Loucy (cell line): ENCODE measurements at regions not wholly inside any gene's neighbourhood (a gene's known extent, or its start where the extent isn't known, plus 50 kb on each side); places are given as distances from the start of the nearest gene placed in this dataset.

Experiments used
- H2AFZ ChIP-seq: fragments of 200-600 bp; sonication (generic); 2 replicates; pipeline ENCODE4 v1.6.0; 2016; ENCODE audit warnings: antibody characterized with exemption, mild to moderate bottlenecking, low read length, moderate library complexity
- H3F3A ChIP-seq: fragments of 200-600 bp; 2 replicates; pipeline ENCODE4 v1.6.0; 2016; ENCODE audit warnings: antibody characterized with exemption, low read depth, mild to moderate bottlenecking
- H3K27me3 ChIP-seq: fragments of 200-600 bp; sonication (generic); 2 replicates; pipeline ENCODE4 v1.6.1; 2014; ENCODE audit warnings: low read length, mild to moderate bottlenecking; ENCODE audit not compliant: insufficient read depth, poor library complexity, severe bottlenecking
- H3K36me3 ChIP-seq: fragments of 200-600 bp; sonication (generic); 2 replicates; pipeline ENCODE4 v1.6.1; 2016; ENCODE audit warnings: low read length; ENCODE audit not compliant: insufficient read depth
- H3K4me1 ChIP-seq: fragments of 200-600 bp; sonication (generic); 2 replicates; pipeline ENCODE4 v1.5.1; 2014; ENCODE audit warnings: low read length, mild to moderate bottlenecking; ENCODE audit not compliant: insufficient read depth, poor library complexity, severe bottlenecking
- H3K4me2 ChIP-seq: fragments of 200-600 bp; sonication (generic); 2 replicates; pipeline ENCODE4 v1.6.0; 2014; ENCODE audit warnings: antibody characterized with exemption, low read length, low read depth, mild to moderate bottlenecking; ENCODE audit not compliant: poor library complexity, severe bottlenecking
- H3K4me3 ChIP-seq: fragments of 200-600 bp; sonication (generic); 2 replicates; pipeline ENCODE4 v1.5.1; 2014; ENCODE audit warnings: low read length, mild to moderate bottlenecking, mixed read lengths; ENCODE audit not compliant: poor library complexity, severe bottlenecking
- H3K79me2 ChIP-seq: fragments of 200-600 bp; sonication (generic); 2 replicates; pipeline ENCODE4 v1.6.1; 2014; ENCODE audit warnings: low read length; ENCODE audit not compliant: insufficient read depth
- H3K9ac ChIP-seq: fragments of 200-600 bp; sonication (generic); 2 replicates; pipeline ENCODE4 v1.6.0; 2014; ENCODE audit warnings: mild to moderate bottlenecking, low read depth, low read length, moderate library complexity; ENCODE audit not compliant: poor library complexity, severe bottlenecking
- H3K9me2 ChIP-seq: fragments of 200-600 bp; sonication (generic); replicated peaks from 2 replicates; pipeline ENCODE4 v1.6.1; 2016; ENCODE audit warnings: low read depth, low read length, mixed read lengths
- H3K9me3 ChIP-seq: fragments of 200-600 bp; sonication (generic); 2 replicates; pipeline ENCODE4 v1.6.1; 2014; ENCODE audit warnings: mild to moderate bottlenecking, antibody characterized with exemption, low read length, low read depth; ENCODE audit not compliant: insufficient read depth
- H4K20me1 ChIP-seq: fragments of 200-600 bp; sonication (generic); 2 replicates; pipeline ENCODE4 v1.6.0; 2014; ENCODE audit warnings: antibody characterized with exemption, low read length, mild to moderate bottlenecking; ENCODE audit not compliant: insufficient read depth, poor library complexity, severe bottlenecking
- EZH2phosphoT487 ChIP-seq: fragments of 200-600 bp; IDR thresholded peaks from 2 replicates; pipeline ENCODE4 v1.6.1; 2018; ENCODE audit warnings: antibody characterized with exemption, mild to moderate bottlenecking, moderate library complexity, borderline replicate concordance
- TF ChIP-seq, protein P1 (sequence below): fragments of 200-600 bp; sonication (generic); conservative IDR thresholded peaks from 2 replicates; pipeline ENCODE4 v1.5.1; 2014; ENCODE audit warnings: mild to moderate bottlenecking, antibody characterized with exemption, low read length

DNA sequence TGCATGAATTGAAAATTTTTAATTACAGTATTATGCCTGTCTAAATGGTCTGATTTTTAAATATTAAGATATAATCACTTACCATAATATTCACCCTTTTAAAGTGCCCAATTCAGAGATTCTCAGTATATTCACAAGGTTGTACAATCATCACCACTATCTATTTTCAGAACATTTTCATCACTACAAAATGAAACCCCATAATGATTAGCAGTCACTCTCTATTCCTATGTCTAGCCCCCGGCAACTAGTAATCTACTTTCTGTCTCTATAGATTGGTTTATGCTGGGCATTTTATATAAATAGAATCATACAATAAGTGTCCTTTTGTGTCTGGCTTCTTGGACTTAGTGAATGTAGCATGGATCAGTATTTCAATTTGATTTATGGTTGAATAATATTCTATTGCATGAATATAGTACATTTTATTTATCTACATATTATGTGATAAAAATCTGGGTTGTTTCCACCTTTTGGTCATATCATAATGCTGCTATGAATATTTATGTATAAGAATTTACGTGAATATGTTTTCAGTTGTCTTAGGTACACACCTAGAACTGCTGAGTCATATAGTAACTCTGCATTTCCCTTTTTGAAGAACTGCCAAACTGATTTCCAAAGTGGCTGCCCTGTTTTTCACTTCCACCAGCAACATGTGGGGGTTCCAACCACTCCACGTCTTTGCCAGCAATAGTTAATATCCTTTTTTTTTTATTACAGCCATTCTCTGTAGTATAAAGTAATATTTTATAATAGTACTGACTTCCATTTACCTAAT lies 485.7 kb upstream of the ZNF385D start:
- peaks cover 10% of the 10 kb centered on the region for H3K4me1 ChIP-seq
- H2AFZ ChIP-seq: no peak overlapping the region; the same call in 1 of the 2 replicates
- no peaks in the 10 kb centered on the region for H3F3A ChIP-seq
- TF ChIP-seq, protein P1, sequence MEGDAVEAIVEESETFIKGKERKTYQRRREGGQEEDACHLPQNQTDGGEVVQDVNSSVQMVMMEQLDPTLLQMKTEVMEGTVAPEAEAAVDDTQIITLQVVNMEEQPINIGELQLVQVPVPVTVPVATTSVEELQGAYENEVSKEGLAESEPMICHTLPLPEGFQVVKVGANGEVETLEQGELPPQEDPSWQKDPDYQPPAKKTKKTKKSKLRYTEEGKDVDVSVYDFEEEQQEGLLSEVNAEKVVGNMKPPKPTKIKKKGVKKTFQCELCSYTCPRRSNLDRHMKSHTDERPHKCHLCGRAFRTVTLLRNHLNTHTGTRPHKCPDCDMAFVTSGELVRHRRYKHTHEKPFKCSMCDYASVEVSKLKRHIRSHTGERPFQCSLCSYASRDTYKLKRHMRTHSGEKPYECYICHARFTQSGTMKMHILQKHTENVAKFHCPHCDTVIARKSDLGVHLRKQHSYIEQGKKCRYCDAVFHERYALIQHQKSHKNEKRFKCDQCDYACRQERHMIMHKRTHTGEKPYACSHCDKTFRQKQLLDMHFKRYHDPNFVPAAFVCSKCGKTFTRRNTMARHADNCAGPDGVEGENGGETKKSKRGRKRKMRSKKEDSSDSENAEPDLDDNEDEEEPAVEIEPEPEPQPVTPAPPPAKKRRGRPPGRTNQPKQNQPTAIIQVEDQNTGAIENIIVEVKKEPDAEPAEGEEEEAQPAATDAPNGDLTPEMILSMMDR: no peak
- no peak for TF ChIP-seq EZH2phosphoT487
- no peaks in the 10 kb centered on the region for H4K20me1 ChIP-seq
- no peaks in the 10 kb centered on the region for H3K9me3 ChIP-seq
- H3K36me3 ChIP-seq: no peaks in the 10 kb centered on the region
- H3K27me3 ChIP-seq: no peaks in the 10 kb centered on the region
- H3K79me2 ChIP-seq: no peaks in the 10 kb centered on the region
- H3K9me2 ChIP-seq: no peaks in the 10 kb centered on the region
- H3K4me2 ChIP-seq: no peak overlapping the region
- H3K4me3 ChIP-seq: no peak overlapping the region
- H3K9ac ChIP-seq: no peak overlapping the region

DNA sequence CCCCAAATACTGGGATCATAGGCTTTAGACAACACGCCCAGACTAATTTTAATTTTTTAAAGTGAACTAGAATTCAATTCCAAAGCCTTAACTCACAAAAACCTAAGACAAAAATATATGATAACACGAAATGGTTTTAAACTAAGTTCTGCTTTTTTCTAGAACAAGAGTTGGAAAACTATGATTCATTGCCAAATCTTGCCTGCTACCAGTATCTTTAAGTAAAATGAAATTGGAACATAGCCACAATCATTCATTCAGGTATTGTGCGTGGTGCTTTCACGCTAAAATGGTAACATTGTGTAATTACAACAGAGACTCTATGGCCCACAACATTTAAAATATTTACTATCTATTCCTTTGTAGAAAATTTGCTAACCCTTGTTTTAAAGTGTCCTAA lies 488.0 kb upstream of the ZNF385D start:
- H3K79me2 ChIP-seq: no peaks in the 10 kb centered on the region
- no peaks in the 10 kb centered on the region for H4K20me1 ChIP-seq
- H2AFZ ChIP-seq: no peak overlapping the region; the same call in 1 of the 2 replicates
- H3K4me3 ChIP-seq: no peak overlapping the region
- H3K36me3 ChIP-seq: no peaks in the 10 kb centered on the region
- TF ChIP-seq, protein P1: no peak
- TF ChIP-seq EZH2phosphoT487: no peak
- no peak overlapping the region for H3K4me2 ChIP-seq
- H3K9ac ChIP-seq: no peak overlapping the region
- no peaks in the 10 kb centered on the region for H3F3A ChIP-seq
- H3K9me3 ChIP-seq: no peaks in the 10 kb centered on the region
- no peaks in the 10 kb centered on the region for H3K9me2 ChIP-seq
- H3K27me3 ChIP-seq: no peaks in the 10 kb centered on the region
- peaks cover 10% of the 10 kb centered on the region for H3K4me1 ChIP-seq

- Histone ChIP-seq H3K9me3 (no peaks in the 10 kb centered on the region), H3K9me2 (no peaks in the 10 kb centered on the region), H3K36me3 (no peaks in the 10 kb centered on the region), H2AFZ (no peak overlapping the region; the same call in 1 of the 2 replicates), H3K9ac (no peak overlapping the region), H3K4me3 (no peak overlapping the region), H3K79me2 (no peaks in the 10 kb centered on the region), H4K20me1 (no peaks in the 10 kb centered on the region), H3F3A (no peaks in the 10 kb centered on the region), H3K27me3 (no peaks in the 10 kb centered on the region), H3K4me2 (no peak overlapping the region), H3K4me1 (peaks cover 10% of the 10 kb centered on the region)
- no peak for TF ChIP-seq EZH2phosphoT487
- TF ChIP-seq, protein P1: peak; percentile 57
Measured at GRCh38 chr3:22241110-22241509, 490.1 kb upstream of the ZNF385D start.
